GM12878 (cell line): ENCODE measurements at regions not wholly inside any gene's neighbourhood (a gene's known extent, or its start where the extent isn't known, plus 50 kb on each side); places are given as distances from the start of the nearest gene placed in this dataset.

ENCODE experiments used
- ATAC-seq: fragments of 200-7000 bp; cut with Tn5 transposase; 3 replicates; pipeline ENCODE4 v1.9.1; 2020; ENCODE audit warnings: mild to moderate bottlenecking, moderate library complexity
- BruUV-seq: library from RNA; stranded (reverse); fragments of 400-500 nt; replicated peaks from 2 replicates; lab custom pipeline; 2021; lab: Mats Ljungman, UMichigan
- CTCF ChIA-PET: fragments of 300-600 bp; sonication (Branson Sonifier 250); formaldehyde crosslinking; extraction: SDS; loops from one replicate; lab custom pipeline; 2021; ENCODE audit warnings: inconsistent platforms; lab: Yijun Ruan, JAX
- POLR2A ChIA-PET: fragments of 350-600 bp; formaldehyde crosslinking; extraction: SDS; loops from one replicate; lab custom pipeline; 2021; ENCODE audit warnings: inconsistent platforms; lab: Charles Lee
- RAD21 ChIA-PET: fragments of 300-600 bp; sonication (Branson Sonifier 250); formaldehyde crosslinking; loops from one replicate; lab custom pipeline; 2023; ENCODE audit warnings: antibody characterized with exemption; ENCODE audit not compliant: unreplicated experiment; lab: Charles Lee
- SMC1A ChIA-PET: fragments of 300-600 bp; sonication (Branson Sonifier 250); formaldehyde crosslinking; loops from one replicate; lab custom pipeline; 2023; ENCODE audit not compliant: unreplicated experiment, uncharacterized antibody; lab: Charles Lee
- DNase-seq: peaks from one replicate; pipeline ENCODE4 v3.0.0-alpha.2; 2011; ENCODE audit warnings: low read depth, low spot score
- FAIRE-seq: peaks from 3 replicates; lab custom pipeline; 2011; peaks lifted over from hg19 to GRCh38; lab: Jason Lieb, UNC
- H2AFZ ChIP-seq: 2 replicates; pipeline ENCODE4 v1.6.0; 2011; ENCODE audit warnings: low read depth, low read length, control low read depth; ENCODE audit not compliant: control insufficient read depth
- H3K27ac ChIP-seq: 2 replicates; pipeline ENCODE4 v1.5.1; 2011; ENCODE audit warnings: control low read depth; ENCODE audit not compliant: control insufficient read depth, insufficient read depth
- H3K27me3 ChIP-seq, 2 experiments: replicated peaks in 1 of 2; 2 replicates each; pipeline versions ENCODE4 v1.6.0 to v1.6.1; 2011; ENCODE audit warnings: low read length in 1 of 2; ENCODE audit not compliant: control insufficient read depth in 2 of 2, insufficient read depth in 2 of 2
- H3K36me3 ChIP-seq, 2 experiments: 2 replicates each; pipeline ENCODE4 v1.5.1; 2011; ENCODE audit warnings: low read length in 1 of 2; ENCODE audit not compliant: control insufficient read depth in 2 of 2, insufficient read depth in 2 of 2
- H3K4me1 ChIP-seq: 2 replicates; pipeline ENCODE4 v1.6.1; 2011; ENCODE audit warnings: mild to moderate bottlenecking, low read length, moderate library complexity, mixed read lengths; ENCODE audit not compliant: control insufficient read depth, insufficient read depth
- H3K4me2 ChIP-seq: 2 replicates; pipeline ENCODE4 v1.6.0; 2011; ENCODE audit warnings: control low read depth; ENCODE audit not compliant: control insufficient read depth, insufficient read depth
- H3K4me3 ChIP-seq: fragments of 200-600 bp; sonication (generic); 2 replicates; pipeline ENCODE4 v1.5.1; 2016
- H3K79me2 ChIP-seq: 2 replicates; pipeline ENCODE4 v1.6.0; 2011; ENCODE audit warnings: low read length; ENCODE audit not compliant: control insufficient read depth, insufficient read depth
- H3K9ac ChIP-seq: 2 replicates; pipeline ENCODE4 v1.8.0; 2011; ENCODE audit warnings: low read length, control low read depth, mixed read lengths; ENCODE audit not compliant: control insufficient read depth, insufficient read depth
- H3K9me3 ChIP-seq: replicated peaks from 3 replicates; pipeline ENCODE4 v1.5.1; 2011; ENCODE audit warnings: mild to moderate bottlenecking, low read length; ENCODE audit not compliant: control insufficient read depth, insufficient read depth
- H4K20me1 ChIP-seq: 2 replicates; pipeline ENCODE4 v1.6.0; 2011; ENCODE audit not compliant: control insufficient read depth, insufficient read depth
- ASH2L ChIP-seq: fragments of 300-600, 200-600 bp; sonication (generic); IDR thresholded peaks from 2 replicates; pipeline ENCODE4 v1.6.1; 2017; ENCODE audit warnings: low read depth, mild to moderate bottlenecking, borderline replicate concordance
- CBX3 ChIP-seq: fragments of 200-600 bp; sonication (generic); IDR thresholded peaks from 2 replicates; pipeline ENCODE4 v1.6.1; 2016; ENCODE audit warnings: low read depth, borderline replicate concordance
- CHD1 ChIP-seq: IDR thresholded peaks from 2 replicates; pipeline ENCODE4 v1.6.1; 2012; ENCODE audit warnings: low read depth, low read length, improper control_type of control experiment
- GABPA ChIP-seq: IDR thresholded peaks from 2 replicates; pipeline ENCODE4 v1.6.1; 2014; ENCODE audit warnings: antibody characterized with exemption, low read depth, mild to moderate bottlenecking, inconsistent platforms
- JUNB ChIP-seq: IDR thresholded peaks from 2 replicates; pipeline ENCODE4 v1.6.1; 2016; ENCODE audit warnings: antibody characterized with exemption, mild to moderate bottlenecking
- POU2F2 ChIP-seq: IDR thresholded peaks from 3 replicates; pipeline ENCODE4 v1.6.1; 2011; ENCODE audit warnings: low read depth, mild to moderate bottlenecking, low read length, borderline replicate concordance
- RCOR1 ChIP-seq: conservative IDR thresholded peaks from 2 replicates; pipeline ENCODE4 v1.6.1; 2012; ENCODE audit warnings: low read depth, low read length, improper control_type of control experiment
- in situ Hi-C: fragments of 300-500 bp; cut with MboI; formaldehyde crosslinking; loops from 9 replicates; pipeline ENCODE4 v1.14.3; 2018; ENCODE audit warnings: mixed read lengths
- intact Hi-C: fragments of 100-400 bp; cut with micrococcal nuclease; formaldehyde crosslinking; loops from one replicate; pipeline ENCODE4 v1.14.2; 2022; ENCODE audit not compliant: unreplicated experiment
- TF ChIP-seq, protein P1 (sequence below): fragments of 450-650 bp; IDR thresholded peaks from 2 replicates; pipeline ENCODE4 v1.6.1; 2016; ENCODE audit warnings: mild to moderate bottlenecking
- TF ChIP-seq, protein P2 (sequence below): fragments of 450-650 bp; formaldehyde crosslinking; IDR thresholded peaks from 2 replicates; pipeline ENCODE4 v1.5.0; 2022; ENCODE audit warnings: mild to moderate bottlenecking, missing genetic modification characterization
- TF ChIP-seq, protein P3 (sequence below): fragments of 450-650 bp; IDR thresholded peaks from 2 replicates; pipeline ENCODE4 v1.6.1; 2017; ENCODE audit warnings: mild to moderate bottlenecking
- TF ChIP-seq, protein P4 (sequence below): IDR thresholded peaks from 2 replicates; pipeline ENCODE4 v1.6.1; 2011; ENCODE audit warnings: low read depth, low read length, improper control_type of control experiment, borderline replicate concordance
- TF ChIP-seq, protein P5 (sequence below): IDR thresholded peaks from 2 replicates; pipeline ENCODE4 v1.6.1; 2012; ENCODE audit warnings: low read depth, low read length, improper control_type of control experiment
- TF ChIP-seq, protein P6 (sequence below), 3 experiments: IDR thresholded peaks in 2 of 3; conservative IDR thresholded peaks in 1 of 3; 2 replicates each; pipeline ENCODE4 v1.5.1; 2011; ENCODE audit warnings: low read depth in 3 of 3, low read length in 3 of 3, mild to moderate bottlenecking in 3 of 3, control low read depth in 2 of 3, moderate library complexity in 2 of 3, inconsistent platforms in 1 of 3, mixed read lengths in 1 of 3; ENCODE audit not compliant: control insufficient read depth in 2 of 3, insufficient read depth in 1 of 3; ENCODE audit errors: extremely low read depth in 1 of 3

DNA sequence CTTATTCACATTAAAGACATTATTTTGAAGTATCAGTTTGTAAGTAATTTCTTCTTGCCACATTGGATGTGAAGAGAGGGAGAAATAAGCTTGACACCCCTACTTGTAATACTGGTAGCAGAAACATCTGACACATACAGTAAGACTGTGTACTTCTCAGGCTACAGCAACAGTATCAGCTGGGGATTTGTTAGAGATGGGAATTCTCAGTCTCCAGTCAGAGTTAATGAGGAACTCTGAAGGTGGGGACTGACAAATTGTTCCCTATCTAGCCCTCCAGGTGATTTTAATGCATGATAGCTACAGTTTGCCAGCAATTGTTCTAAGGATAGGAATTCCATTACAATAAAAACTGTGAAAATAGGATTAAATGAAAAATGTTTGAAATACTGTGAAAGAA lies 524.8 kb downstream of the PRR16 start:
- POLR2A ChIA-PET, result no interaction called here
- CTCF ChIA-PET, result interaction anchor here (1.0 kb wide), 1 partner anchor 11 kb away, joined by 3 read pairs; no protein-coding TSS in a partner anchor
- Histone ChIP-seq H2AFZ (no peak overlapping the region), H3K9me3 (no peaks in the 10 kb centered on the region), H3K27ac (no peak overlapping the region), H3K27me3 (no peaks in the 10 kb centered on the region), H3K79me2 (no peaks in the 10 kb centered on the region), H4K20me1 (no peaks in the 10 kb centered on the region), H3K36me3 (no peaks in the 10 kb centered on the region), H3K4me3 (no peak overlapping the region), H3K4me1 (no peaks in the 10 kb centered on the region), H3K9ac (no peak overlapping the region), H3K4me2 (no peak overlapping the region)
- BruUV-seq, result no TSS peak
- in situ Hi-C loops, result no loop called here
- DNase-seq (no peak), FAIRE-seq (no peak), ATAC-seq (no peak)
- SMC1A ChIA-PET, result no interaction called here
- RAD21 ChIA-PET, result no interaction called here
- intact Hi-C loops, result no loop called here
- TF ChIP-seq, protein P1, sequence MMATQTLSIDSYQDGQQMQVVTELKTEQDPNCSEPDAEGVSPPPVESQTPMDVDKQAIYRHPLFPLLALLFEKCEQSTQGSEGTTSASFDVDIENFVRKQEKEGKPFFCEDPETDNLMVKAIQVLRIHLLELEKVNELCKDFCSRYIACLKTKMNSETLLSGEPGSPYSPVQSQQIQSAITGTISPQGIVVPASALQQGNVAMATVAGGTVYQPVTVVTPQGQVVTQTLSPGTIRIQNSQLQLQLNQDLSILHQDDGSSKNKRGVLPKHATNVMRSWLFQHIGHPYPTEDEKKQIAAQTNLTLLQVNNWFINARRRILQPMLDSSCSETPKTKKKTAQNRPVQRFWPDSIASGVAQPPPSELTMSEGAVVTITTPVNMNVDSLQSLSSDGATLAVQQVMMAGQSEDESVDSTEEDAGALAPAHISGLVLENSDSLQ, result no peak
- TF ChIP-seq, protein P2, sequence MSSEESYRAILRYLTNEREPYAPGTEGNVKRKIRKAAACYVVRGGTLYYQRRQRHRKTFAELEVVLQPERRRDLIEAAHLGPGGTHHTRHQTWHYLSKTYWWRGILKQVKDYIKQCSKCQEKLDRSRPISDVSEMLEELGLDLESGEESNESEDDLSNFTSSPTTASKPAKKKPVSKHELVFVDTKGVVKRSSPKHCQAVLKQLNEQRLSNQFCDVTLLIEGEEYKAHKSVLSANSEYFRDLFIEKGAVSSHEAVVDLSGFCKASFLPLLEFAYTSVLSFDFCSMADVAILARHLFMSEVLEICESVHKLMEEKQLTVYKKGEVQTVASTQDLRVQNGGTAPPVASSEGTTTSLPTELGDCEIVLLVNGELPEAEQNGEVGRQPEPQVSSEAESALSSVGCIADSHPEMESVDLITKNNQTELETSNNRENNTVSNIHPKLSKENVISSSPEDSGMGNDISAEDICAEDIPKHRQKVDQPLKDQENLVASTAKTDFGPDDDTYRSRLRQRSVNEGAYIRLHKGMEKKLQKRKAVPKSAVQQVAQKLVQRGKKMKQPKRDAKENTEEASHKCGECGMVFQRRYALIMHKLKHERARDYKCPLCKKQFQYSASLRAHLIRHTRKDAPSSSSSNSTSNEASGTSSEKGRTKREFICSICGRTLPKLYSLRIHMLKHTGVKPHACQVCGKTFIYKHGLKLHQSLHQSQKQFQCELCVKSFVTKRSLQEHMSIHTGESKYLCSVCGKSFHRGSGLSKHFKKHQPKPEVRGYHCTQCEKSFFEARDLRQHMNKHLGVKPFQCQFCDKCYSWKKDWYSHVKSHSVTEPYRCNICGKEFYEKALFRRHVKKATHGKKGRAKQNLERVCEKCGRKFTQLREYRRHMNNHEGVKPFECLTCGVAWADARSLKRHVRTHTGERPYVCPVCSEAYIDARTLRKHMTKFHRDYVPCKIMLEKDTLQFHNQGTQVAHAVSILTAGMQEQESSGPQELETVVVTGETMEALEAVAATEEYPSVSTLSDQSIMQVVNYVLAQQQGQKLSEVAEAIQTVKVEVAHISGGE (CRISPR knock-in tag), result no peak
- TF ChIP-seq ASH2L (no peak), CBX3 (no peak), CHD1 (no peak), GABPA (no peak), POU2F2 (no peak), RCOR1 (no peak), JUNB (no peak)
- TF ChIP-seq, protein P3, sequence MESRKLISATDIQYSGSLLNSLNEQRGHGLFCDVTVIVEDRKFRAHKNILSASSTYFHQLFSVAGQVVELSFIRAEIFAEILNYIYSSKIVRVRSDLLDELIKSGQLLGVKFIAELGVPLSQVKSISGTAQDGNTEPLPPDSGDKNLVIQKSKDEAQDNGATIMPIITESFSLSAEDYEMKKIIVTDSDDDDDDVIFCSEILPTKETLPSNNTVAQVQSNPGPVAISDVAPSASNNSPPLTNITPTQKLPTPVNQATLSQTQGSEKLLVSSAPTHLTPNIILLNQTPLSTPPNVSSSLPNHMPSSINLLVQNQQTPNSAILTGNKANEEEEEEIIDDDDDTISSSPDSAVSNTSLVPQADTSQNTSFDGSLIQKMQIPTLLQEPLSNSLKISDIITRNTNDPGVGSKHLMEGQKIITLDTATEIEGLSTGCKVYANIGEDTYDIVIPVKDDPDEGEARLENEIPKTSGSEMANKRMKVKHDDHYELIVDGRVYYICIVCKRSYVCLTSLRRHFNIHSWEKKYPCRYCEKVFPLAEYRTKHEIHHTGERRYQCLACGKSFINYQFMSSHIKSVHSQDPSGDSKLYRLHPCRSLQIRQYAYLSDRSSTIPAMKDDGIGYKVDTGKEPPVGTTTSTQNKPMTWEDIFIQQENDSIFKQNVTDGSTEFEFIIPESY, result no peak
- TF ChIP-seq, protein P4, sequence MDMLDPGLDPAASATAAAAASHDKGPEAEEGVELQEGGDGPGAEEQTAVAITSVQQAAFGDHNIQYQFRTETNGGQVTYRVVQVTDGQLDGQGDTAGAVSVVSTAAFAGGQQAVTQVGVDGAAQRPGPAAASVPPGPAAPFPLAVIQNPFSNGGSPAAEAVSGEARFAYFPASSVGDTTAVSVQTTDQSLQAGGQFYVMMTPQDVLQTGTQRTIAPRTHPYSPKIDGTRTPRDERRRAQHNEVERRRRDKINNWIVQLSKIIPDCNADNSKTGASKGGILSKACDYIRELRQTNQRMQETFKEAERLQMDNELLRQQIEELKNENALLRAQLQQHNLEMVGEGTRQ, result no peak
- TF ChIP-seq, protein P5, sequence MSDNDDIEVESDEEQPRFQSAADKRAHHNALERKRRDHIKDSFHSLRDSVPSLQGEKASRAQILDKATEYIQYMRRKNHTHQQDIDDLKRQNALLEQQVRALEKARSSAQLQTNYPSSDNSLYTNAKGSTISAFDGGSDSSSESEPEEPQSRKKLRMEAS, result no peak
- TF ChIP-seq, protein P6, sequence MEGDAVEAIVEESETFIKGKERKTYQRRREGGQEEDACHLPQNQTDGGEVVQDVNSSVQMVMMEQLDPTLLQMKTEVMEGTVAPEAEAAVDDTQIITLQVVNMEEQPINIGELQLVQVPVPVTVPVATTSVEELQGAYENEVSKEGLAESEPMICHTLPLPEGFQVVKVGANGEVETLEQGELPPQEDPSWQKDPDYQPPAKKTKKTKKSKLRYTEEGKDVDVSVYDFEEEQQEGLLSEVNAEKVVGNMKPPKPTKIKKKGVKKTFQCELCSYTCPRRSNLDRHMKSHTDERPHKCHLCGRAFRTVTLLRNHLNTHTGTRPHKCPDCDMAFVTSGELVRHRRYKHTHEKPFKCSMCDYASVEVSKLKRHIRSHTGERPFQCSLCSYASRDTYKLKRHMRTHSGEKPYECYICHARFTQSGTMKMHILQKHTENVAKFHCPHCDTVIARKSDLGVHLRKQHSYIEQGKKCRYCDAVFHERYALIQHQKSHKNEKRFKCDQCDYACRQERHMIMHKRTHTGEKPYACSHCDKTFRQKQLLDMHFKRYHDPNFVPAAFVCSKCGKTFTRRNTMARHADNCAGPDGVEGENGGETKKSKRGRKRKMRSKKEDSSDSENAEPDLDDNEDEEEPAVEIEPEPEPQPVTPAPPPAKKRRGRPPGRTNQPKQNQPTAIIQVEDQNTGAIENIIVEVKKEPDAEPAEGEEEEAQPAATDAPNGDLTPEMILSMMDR (IDR thresholded peaks at IDR 0.05 in 2 of 3, conservative IDR thresholded peaks at IDR 0.05 in 1 of 3; ENCODE audit: control insufficient read depth in 2 of 3, extremely low read depth in 1 of 3, insufficient read depth in 1 of 3, low read depth in 3 of 3, low read length in 3 of 3), result no peak
